IMR-90 (cell line): ENCODE measurements at regions not wholly inside any gene's neighbourhood (a gene's known extent, or its start where the extent isn't known, plus 50 kb on each side); places are given as distances from the start of the nearest gene placed in this dataset.

ENCODE experiments used
- ATAC-seq: fragments of 200-7000 bp; cut with Tn5 transposase; 2 replicates; pipeline ENCODE4 v1.9.1; 2020; ENCODE audit warnings: low read depth, mild to moderate bottlenecking, moderate library complexity
- BruUV-seq: library from RNA; stranded (reverse); fragments of 400-500 nt; replicated peaks from 2 replicates; lab custom pipeline; 2021; lab: Mats Ljungman, UMichigan
- CTCF ChIA-PET: fragments of 300-600 bp; formaldehyde crosslinking; extraction: SDS; loops from one replicate; lab custom pipeline; 2021; ENCODE audit warnings: antibody characterized with exemption; lab: Yijun Ruan, JAX
- POLR2A ChIA-PET: fragments of 300-600 bp; sonication (Branson Sonifier 250); formaldehyde crosslinking; loops from one replicate; lab custom pipeline; 2022; ENCODE audit warnings: antibody characterized with exemption; ENCODE audit not compliant: unreplicated experiment; lab: Charles Lee
- DNase-seq: peaks from one replicate; pipeline ENCODE4 v3.0.0; 2013
- H2AFZ ChIP-seq: replicated peaks from 2 replicates; pipeline ENCODE3; 2013; ENCODE audit warnings: low read length, mild to moderate bottlenecking; ENCODE audit not compliant: poor library complexity
- H2AK5ac ChIP-seq: 2 replicates; pipeline ENCODE4 v1.6.1; 2013; ENCODE audit warnings: low read depth, low read length, inconsistent platforms
- H2AK9ac ChIP-seq: replicated peaks from 2 replicates; pipeline ENCODE3; 2013; ENCODE audit warnings: mild to moderate bottlenecking, low read depth, low read length, moderate library complexity; ENCODE audit not compliant: poor library complexity
- H2BK120ac ChIP-seq: 2 replicates; pipeline ENCODE4 v1.6.1; 2013; ENCODE audit warnings: low read depth, low read length, inconsistent platforms
- H2BK15ac ChIP-seq: 3 replicates; pipeline ENCODE4 v1.6.1; 2013; ENCODE audit warnings: low read depth, low read length, inconsistent platforms
- H2BK20ac ChIP-seq: 2 replicates; pipeline ENCODE4 v1.6.1; 2013; ENCODE audit warnings: low read depth, mild to moderate bottlenecking, inconsistent platforms, low read length, moderate library complexity
- H2BK5ac ChIP-seq: 2 replicates; pipeline ENCODE4 v1.6.1; 2013; ENCODE audit warnings: mild to moderate bottlenecking, low read depth, low read length, inconsistent platforms; ENCODE audit not compliant: poor library complexity, severe bottlenecking
- H3K14ac ChIP-seq: replicated peaks from 2 replicates; pipeline ENCODE4 v1.6.1; 2013; ENCODE audit warnings: low read depth, low read length, inconsistent platforms
- H3K18ac ChIP-seq: 2 replicates; pipeline ENCODE4 v1.6.1; 2013; ENCODE audit warnings: low read depth, low read length, control low read depth
- H3K23ac ChIP-seq: 2 replicates; pipeline ENCODE4 v1.6.1; 2013; ENCODE audit warnings: low read depth, low read length, inconsistent platforms
- H3K27ac ChIP-seq: 2 replicates; pipeline ENCODE4 v1.5.1; 2013; ENCODE audit warnings: mild to moderate bottlenecking, control low read depth, low read length; ENCODE audit not compliant: insufficient read depth
- H3K27me3 ChIP-seq: 2 replicates; pipeline ENCODE4 v1.6.1; 2013; ENCODE audit warnings: low read length; ENCODE audit not compliant: control insufficient read depth, insufficient read depth
- H3K36me3 ChIP-seq: 2 replicates; pipeline ENCODE4 v1.6.1; 2013; ENCODE audit warnings: low read length, mixed read lengths; ENCODE audit not compliant: control insufficient read depth, insufficient read depth
- H3K4ac ChIP-seq: 2 replicates; pipeline ENCODE4 v1.6.1; 2013; ENCODE audit warnings: low read depth, low read length, inconsistent platforms
- H3K4me1 ChIP-seq: 2 replicates; pipeline ENCODE4 v1.6.1; 2013; ENCODE audit warnings: low read length, mixed read lengths; ENCODE audit not compliant: control insufficient read depth, insufficient read depth
- H3K4me2 ChIP-seq: 2 replicates; pipeline ENCODE4 v1.6.1; 2013; ENCODE audit warnings: low read depth, mild to moderate bottlenecking, control low read depth, low read length, moderate library complexity
- H3K4me3 ChIP-seq: 2 replicates; pipeline ENCODE4 v1.5.1; 2013; ENCODE audit warnings: low read depth, mild to moderate bottlenecking, control low read depth, low read length, moderate library complexity; ENCODE audit not compliant: insufficient read depth
- H3K56ac ChIP-seq: 2 replicates; pipeline ENCODE4 v1.6.1; 2013; ENCODE audit warnings: low read length, inconsistent platforms; ENCODE audit not compliant: insufficient read depth; ENCODE audit errors: extremely low read depth
- H3K79me1 ChIP-seq, 2 experiments: 2 replicates each; pipeline ENCODE4 v1.6.1; 2013; ENCODE audit warnings: low read length in 2 of 2, inconsistent platforms in 1 of 2, low read depth in 1 of 2
- H3K9ac ChIP-seq: 2 replicates; pipeline ENCODE4 v1.6.1; 2013; ENCODE audit warnings: low read depth, low read length, control low read depth
- H3K9me1 ChIP-seq: 2 replicates; pipeline ENCODE4 v1.6.1; 2013; ENCODE audit warnings: low read length, inconsistent platforms; ENCODE audit not compliant: insufficient read depth
- H3K9me3 ChIP-seq: 2 replicates; pipeline ENCODE4 v1.6.1; 2013; ENCODE audit warnings: low read length; ENCODE audit not compliant: control insufficient read depth, insufficient read depth
- H4K20me1 ChIP-seq: 2 replicates; pipeline ENCODE4 v1.6.1; 2013; ENCODE audit warnings: low read length, inconsistent platforms; ENCODE audit not compliant: insufficient read depth
- H4K5ac ChIP-seq: 2 replicates; pipeline ENCODE4 v1.6.1; 2013; ENCODE audit warnings: mild to moderate bottlenecking, low read depth, low read length, control low read depth
- H4K8ac ChIP-seq, 2 experiments: 2 replicates each; pipeline ENCODE4 v1.6.1; 2013; ENCODE audit warnings: low read depth in 2 of 2, low read length in 2 of 2, control low read depth in 1 of 2, inconsistent platforms in 1 of 2
- H4K91ac ChIP-seq: 2 replicates; pipeline ENCODE4 v1.6.1; 2013; ENCODE audit warnings: low read depth, low read length, inconsistent platforms; ENCODE audit not compliant: insufficient read depth
- BHLHE40 ChIP-seq: fragments of 150-350 bp; IDR thresholded peaks from 2 replicates; pipeline ENCODE4 v1.6.1; 2016; ENCODE audit warnings: mild to moderate bottlenecking, low read depth, low read length
- CEBPB ChIP-seq: IDR thresholded peaks from 2 replicates; pipeline ENCODE4 v1.6.1; 2012; ENCODE audit warnings: low read depth, low read length, improper control_type of control experiment
- CHD1 ChIP-seq: IDR thresholded peaks from 2 replicates; pipeline ENCODE4 v1.6.1; 2012; ENCODE audit warnings: low read depth, low read length, improper control_type of control experiment
- FOS ChIP-seq: fragments of 150-350 bp; IDR thresholded peaks from 2 replicates; pipeline ENCODE4 v1.6.1; 2016; ENCODE audit warnings: low read depth, low read length
- MAFK ChIP-seq: IDR thresholded peaks from 2 replicates; pipeline ENCODE4 v1.6.1; 2012; ENCODE audit warnings: low read depth, low read length, improper control_type of control experiment
- MAZ ChIP-seq: IDR thresholded peaks from 2 replicates; pipeline ENCODE4 v1.6.1; 2012; ENCODE audit warnings: low read depth, mild to moderate bottlenecking, low read length, improper control_type of control experiment, moderate library complexity, borderline replicate concordance
- MXI1 ChIP-seq: IDR thresholded peaks from 2 replicates; pipeline ENCODE4 v1.6.1; 2012; ENCODE audit warnings: low read depth, mild to moderate bottlenecking, low read length, moderate library complexity, borderline replicate concordance
- NFE2L2 ChIP-seq: fragments of 150-350 bp; IDR thresholded peaks from 2 replicates; pipeline ENCODE4 v1.6.1; 2016; ENCODE audit warnings: low read depth, mild to moderate bottlenecking, low read length
- POLR2A ChIP-seq: IDR thresholded peaks from 2 replicates; pipeline ENCODE4 v1.6.1; 2012; ENCODE audit warnings: mild to moderate bottlenecking, low read depth, low read length
- RCOR1 ChIP-seq: IDR thresholded peaks from 2 replicates; pipeline ENCODE4 v1.6.1; 2012; ENCODE audit warnings: mild to moderate bottlenecking, low read length, improper control_type of control experiment; ENCODE audit not compliant: insufficient replicate concordance
- RFX5 ChIP-seq: IDR thresholded peaks from 2 replicates; pipeline ENCODE4 v1.8.0; 2012; ENCODE audit warnings: low read depth, mild to moderate bottlenecking, low read length, moderate library complexity
- WGBS, 2 experiments: methylation state at CpG; one replicate each; pipeline versions ENCODE4 v1.1.5 to v1.1.7; 2013; ENCODE audit warnings: missing lambda C conversion rate in 2 of 2; ENCODE audit not compliant: insufficient read length in 1 of 2; ENCODE audit errors: extremely low coverage in 2 of 2; 5-methylcytosine and 5-hydroxymethylcytosine counted together
- dilution Hi-C: fragments of 300-500 bp; cut with HindIII; formaldehyde crosslinking; loops from one replicate; pipeline ENCODE4 v1.14.3; 2018; ENCODE audit warnings: low sequenced_read_pairs; ENCODE audit not compliant: unreplicated experiment
- in situ Hi-C: fragments of 300-500 bp; cut with MboI; formaldehyde crosslinking; loops from 3 replicates; pipeline ENCODE4 v1.14.3; 2019; ENCODE audit warnings: low sequenced_read_pairs, inconsistent platforms, mixed read lengths
- intact Hi-C: fragments of 100-400 bp; cut with micrococcal nuclease; formaldehyde crosslinking; loops from 2 replicates; pipeline ENCODE4 v1.10.0; 2022
- TF ChIP-seq, protein P1 (sequence below): conservative IDR thresholded peaks from 2 replicates; pipeline ENCODE4 v1.5.1; 2012; ENCODE audit warnings: mild to moderate bottlenecking, low read depth, low read length, improper control_type of control experiment
- TF ChIP-seq, protein P2 (sequence below): fragments of 150-350 bp; IDR thresholded peaks from 2 replicates; pipeline ENCODE4 v1.6.1; 2016; ENCODE audit warnings: low read depth, mild to moderate bottlenecking, low read length, moderate library complexity, borderline replicate concordance

DNA sequence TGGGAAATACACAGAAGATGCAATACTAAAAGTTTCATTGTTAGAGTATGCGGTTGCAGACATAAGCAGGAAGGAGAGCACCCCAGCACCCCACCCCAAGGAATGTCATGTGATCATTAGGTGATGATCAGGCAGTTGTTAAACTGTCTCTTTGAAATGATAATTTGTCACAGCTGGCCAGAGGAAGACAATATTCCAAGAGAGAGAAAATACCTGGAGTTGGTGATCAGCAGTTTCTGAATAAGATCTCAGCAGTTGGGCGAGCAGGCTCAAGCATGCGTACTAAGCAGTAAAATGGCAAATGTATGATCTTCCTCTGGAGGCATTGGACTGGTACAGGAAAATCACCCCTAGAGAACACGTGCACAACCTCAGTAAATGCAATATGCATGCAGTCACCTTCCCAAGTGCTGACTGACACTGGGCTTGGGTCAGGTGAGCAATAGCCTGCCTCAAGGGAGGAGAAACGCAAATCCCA lies 250.1 kb upstream of the MBL2 start:
- in situ Hi-C loops: no loop called here
- Histone ChIP-seq H3K23ac (no peak overlapping the region), H4K20me1 (no peaks in the 10 kb centered on the region), H3K9ac (no peak overlapping the region), H3K27ac (no peak overlapping the region), H2AFZ (peak overlapping the region; percentile 5), H3K79me1 (no peaks in the 10 kb centered on the region), H3K9me1 (no peaks in the 10 kb centered on the region), H4K91ac (no peak overlapping the region), H2BK20ac (no peak overlapping the region), H3K14ac (no peak overlapping the region), H4K5ac (no peak overlapping the region), H3K56ac (no peak overlapping the region), H2BK120ac (no peak overlapping the region), H3K36me3 (no peaks in the 10 kb centered on the region), H3K4me2 (no peak overlapping the region), H2AK5ac (no peak overlapping the region), H3K27me3 (no peaks in the 10 kb centered on the region), H2BK15ac (no peak overlapping the region), H4K8ac (no peak overlapping the region), H2AK9ac (no peak overlapping the region), H3K4me3 (no peak overlapping the region), H3K4me1 (peaks cover 3% of the 10 kb centered on the region; the same call in 1 of the 2 replicates), H3K9me3 (no peaks in the 10 kb centered on the region), H2BK5ac (no peak overlapping the region), H3K18ac (no peak overlapping the region), H3K4ac (no peak overlapping the region)
- no peak for TF ChIP-seq MAFK
- no peak for TF ChIP-seq CHD1
- TF ChIP-seq, protein P1, sequence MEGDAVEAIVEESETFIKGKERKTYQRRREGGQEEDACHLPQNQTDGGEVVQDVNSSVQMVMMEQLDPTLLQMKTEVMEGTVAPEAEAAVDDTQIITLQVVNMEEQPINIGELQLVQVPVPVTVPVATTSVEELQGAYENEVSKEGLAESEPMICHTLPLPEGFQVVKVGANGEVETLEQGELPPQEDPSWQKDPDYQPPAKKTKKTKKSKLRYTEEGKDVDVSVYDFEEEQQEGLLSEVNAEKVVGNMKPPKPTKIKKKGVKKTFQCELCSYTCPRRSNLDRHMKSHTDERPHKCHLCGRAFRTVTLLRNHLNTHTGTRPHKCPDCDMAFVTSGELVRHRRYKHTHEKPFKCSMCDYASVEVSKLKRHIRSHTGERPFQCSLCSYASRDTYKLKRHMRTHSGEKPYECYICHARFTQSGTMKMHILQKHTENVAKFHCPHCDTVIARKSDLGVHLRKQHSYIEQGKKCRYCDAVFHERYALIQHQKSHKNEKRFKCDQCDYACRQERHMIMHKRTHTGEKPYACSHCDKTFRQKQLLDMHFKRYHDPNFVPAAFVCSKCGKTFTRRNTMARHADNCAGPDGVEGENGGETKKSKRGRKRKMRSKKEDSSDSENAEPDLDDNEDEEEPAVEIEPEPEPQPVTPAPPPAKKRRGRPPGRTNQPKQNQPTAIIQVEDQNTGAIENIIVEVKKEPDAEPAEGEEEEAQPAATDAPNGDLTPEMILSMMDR: no peak
- no peak for TF ChIP-seq CEBPB
- no peak for TF ChIP-seq NFE2L2
- no peak for TF ChIP-seq FOS
- TF ChIP-seq RFX5: no peak
- no peak for TF ChIP-seq BHLHE40
- no peak for TF ChIP-seq MXI1
- TF ChIP-seq MAZ: no peak
- no peak for TF ChIP-seq POLR2A
- TF ChIP-seq RCOR1: no peak
- TF ChIP-seq, protein P2, sequence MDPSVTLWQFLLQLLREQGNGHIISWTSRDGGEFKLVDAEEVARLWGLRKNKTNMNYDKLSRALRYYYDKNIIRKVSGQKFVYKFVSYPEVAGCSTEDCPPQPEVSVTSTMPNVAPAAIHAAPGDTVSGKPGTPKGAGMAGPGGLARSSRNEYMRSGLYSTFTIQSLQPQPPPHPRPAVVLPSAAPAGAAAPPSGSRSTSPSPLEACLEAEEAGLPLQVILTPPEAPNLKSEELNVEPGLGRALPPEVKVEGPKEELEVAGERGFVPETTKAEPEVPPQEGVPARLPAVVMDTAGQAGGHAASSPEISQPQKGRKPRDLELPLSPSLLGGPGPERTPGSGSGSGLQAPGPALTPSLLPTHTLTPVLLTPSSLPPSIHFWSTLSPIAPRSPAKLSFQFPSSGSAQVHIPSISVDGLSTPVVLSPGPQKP: no peak
- ATAC-seq (no peak), DNase-seq (no peak)
- WGBS, 2 experiments: 100% methylated on average over 1 of the region's 5 CpGs; no CpG with 5 or more reads in 1 of the 2 experiments
- ChIA-PET CTCF (no interaction called here), POLR2A (no interaction called here)
- BruUV-seq: no TSS peak
- dilution Hi-C loops: no loop called here
- intact Hi-C loops: no loop called here
